SK-N-SH treated with all-trans-retinoic acid at 6 μM for 48 hours (cell line): ENCODE measurements at regions not wholly inside any gene's neighbourhood (a gene's known extent, or its start where the extent isn't known, plus 50 kb on each side); places are given as distances from the start of the nearest gene placed in this dataset.

Experiments used
- ATAC-seq: fragments of 200-7000 bp; cut with Tn5 transposase; 3 replicates; pipeline ENCODE4 v1.9.1; 2020; ENCODE audit warnings: mild to moderate bottlenecking, moderate library complexity
- BACH2 ChIP-seq: fragments of 250-450 bp; sonication (Bioruptor Pico); IDR thresholded peaks from 2 replicates; pipeline ENCODE4 v1.9.0; 2021; ENCODE audit warnings: mild to moderate bottlenecking, borderline replicate concordance
- CSDC2 ChIP-seq: fragments of 250-450 bp; sonication (Bioruptor Pico); IDR thresholded peaks from 2 replicates; pipeline ENCODE4 v1.5.0; 2020; ENCODE audit warnings: mild to moderate bottlenecking, moderate library complexity
- ESRRG ChIP-seq: fragments of 250-450 bp; sonication (Bioruptor Pico); IDR thresholded peaks from 2 replicates; pipeline ENCODE4 v1.6.1; 2021; ENCODE audit warnings: mild to moderate bottlenecking
- GLIS3 ChIP-seq: fragments of 250-450 bp; sonication (Bioruptor Pico); IDR thresholded peaks from 2 replicates; pipeline ENCODE4 v1.5.0; 2020; ENCODE audit warnings: mild to moderate bottlenecking, moderate library complexity
- ISL1 ChIP-seq: fragments of 250-450 bp; sonication (Bioruptor Pico); IDR thresholded peaks from 2 replicates; pipeline ENCODE4 v2.1.2; 2022; ENCODE audit warnings: mild to moderate bottlenecking, moderate library complexity
- OSR1 ChIP-seq: fragments of 250-450 bp; sonication (Bioruptor Pico); IDR thresholded peaks from 2 replicates; pipeline ENCODE4 v1.8.0; 2022; ENCODE audit warnings: moderate library complexity, mild to moderate bottlenecking, inconsistent platforms
- PPARA ChIP-seq: fragments of 250-450 bp; sonication (Bioruptor Pico); IDR thresholded peaks from 2 replicates; pipeline ENCODE4 v1.5.0; 2020; ENCODE audit warnings: mild to moderate bottlenecking, borderline replicate concordance
- RARB ChIP-seq: fragments of 250-450 bp; sonication (Bioruptor Pico); IDR thresholded peaks from 2 replicates; pipeline ENCODE4 v1.8.0; 2021; ENCODE audit warnings: mild to moderate bottlenecking, moderate library complexity
- SNAI2 ChIP-seq: fragments of 250-450 bp; sonication (Bioruptor Pico); IDR thresholded peaks from 2 replicates; pipeline ENCODE4 v1.5.0; 2020; ENCODE audit warnings: mild to moderate bottlenecking, moderate library complexity
- TCF4 ChIP-seq: fragments of 250-450 bp; sonication (Bioruptor Pico); IDR thresholded peaks from 2 replicates; pipeline ENCODE4 v1.8.0; 2021; ENCODE audit warnings: mild to moderate bottlenecking, moderate library complexity, borderline replicate concordance
- TOX ChIP-seq: fragments of 250-450 bp; sonication (Bioruptor Pico); IDR thresholded peaks from 2 replicates; pipeline ENCODE4 v1.8.0; 2021; ENCODE audit warnings: mild to moderate bottlenecking, moderate library complexity, borderline replicate concordance
- ZC3H10 ChIP-seq: fragments of 250-450 bp; sonication (Bioruptor Pico); IDR thresholded peaks from 2 replicates; pipeline ENCODE4 v1.5.1; 2021; ENCODE audit warnings: mild to moderate bottlenecking, moderate library complexity
- ZFP3 ChIP-seq: fragments of 250-450 bp; sonication (Bioruptor Pico); IDR thresholded peaks from 2 replicates; pipeline ENCODE4 v1.5.0; 2020; ENCODE audit warnings: mild to moderate bottlenecking, moderate library complexity
- ZFP30 ChIP-seq: fragments of 450-650 bp; formaldehyde crosslinking; IDR thresholded peaks from 2 replicates; pipeline ENCODE4 v1.5.0; 2022; ENCODE audit warnings: mild to moderate bottlenecking, moderate library complexity
- ZNF565 ChIP-seq: fragments of 450-650 bp; formaldehyde crosslinking; conservative IDR thresholded peaks from 2 replicates; pipeline ENCODE4 v1.5.0; 2020; ENCODE audit warnings: low read depth, mild to moderate bottlenecking, moderate library complexity
- ZNF70 ChIP-seq: fragments of 450-650 bp; formaldehyde crosslinking; IDR thresholded peaks from 2 replicates; pipeline ENCODE4 v1.5.0; 2020; ENCODE audit warnings: mild to moderate bottlenecking, moderate library complexity
- TF ChIP-seq, protein P1 (sequence below): fragments of 250-450 bp; sonication (Bioruptor Pico); IDR thresholded peaks from 2 replicates; pipeline ENCODE4 v1.5.1; 2020; ENCODE audit warnings: low read depth, mild to moderate bottlenecking, moderate library complexity
- TF ChIP-seq, protein P2 (sequence below): fragments of 250-450 bp; sonication (Bioruptor Pico); IDR thresholded peaks from 2 replicates; pipeline ENCODE4 v1.5.1; 2021; ENCODE audit warnings: mild to moderate bottlenecking, moderate library complexity
- TF ChIP-seq, protein P3 (sequence below): fragments of 250-450 bp; sonication (Bioruptor Pico); IDR thresholded peaks from 2 replicates; pipeline ENCODE4 v1.5.0; 2020; ENCODE audit warnings: mild to moderate bottlenecking, moderate library complexity
- TF ChIP-seq, protein P4 (sequence below): fragments of 250-450 bp; sonication (Bioruptor Pico); IDR thresholded peaks from 2 replicates; pipeline ENCODE4 v1.8.0; 2020; ENCODE audit warnings: mild to moderate bottlenecking, moderate library complexity, borderline replicate concordance

DNA sequence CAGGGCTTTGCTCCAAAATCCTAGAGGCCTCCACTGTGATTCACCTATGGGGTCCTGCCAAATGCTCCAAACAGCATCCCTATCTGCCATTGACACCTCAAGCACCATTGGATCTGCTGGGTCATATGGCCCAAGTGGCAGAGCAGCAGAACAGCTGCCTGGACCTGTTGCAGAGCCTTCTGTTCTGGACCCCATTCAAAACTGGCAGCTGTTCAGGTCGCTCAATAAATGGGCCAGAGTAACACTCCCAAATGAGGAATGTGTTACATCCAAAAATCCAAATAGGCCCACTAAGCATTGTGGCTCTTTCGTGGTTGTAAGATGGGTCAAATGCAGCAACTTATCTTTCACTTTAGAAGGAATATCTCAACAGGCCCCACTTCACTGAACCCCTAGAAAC lies 783.6 kb downstream of the DCDC2C start:
- no peak for ATAC-seq
- TF ChIP-seq PPARA (CRISPR knock-in tag) = no peak
- TF ChIP-seq, protein P1, sequence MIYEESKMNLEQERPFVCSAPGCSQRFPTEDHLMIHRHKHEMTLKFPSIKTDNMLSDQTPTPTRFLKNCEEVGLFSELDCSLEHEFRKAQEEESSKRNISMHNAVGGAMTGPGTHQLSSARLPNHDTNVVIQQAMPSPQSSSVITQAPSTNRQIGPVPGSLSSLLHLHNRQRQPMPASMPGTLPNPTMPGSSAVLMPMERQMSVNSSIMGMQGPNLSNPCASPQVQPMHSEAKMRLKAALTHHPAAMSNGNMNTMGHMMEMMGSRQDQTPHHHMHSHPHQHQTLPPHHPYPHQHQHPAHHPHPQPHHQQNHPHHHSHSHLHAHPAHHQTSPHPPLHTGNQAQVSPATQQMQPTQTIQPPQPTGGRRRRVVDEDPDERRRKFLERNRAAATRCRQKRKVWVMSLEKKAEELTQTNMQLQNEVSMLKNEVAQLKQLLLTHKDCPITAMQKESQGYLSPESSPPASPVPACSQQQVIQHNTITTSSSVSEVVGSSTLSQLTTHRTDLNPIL (CRISPR knock-in tag) = no peak
- TF ChIP-seq, protein P2, sequence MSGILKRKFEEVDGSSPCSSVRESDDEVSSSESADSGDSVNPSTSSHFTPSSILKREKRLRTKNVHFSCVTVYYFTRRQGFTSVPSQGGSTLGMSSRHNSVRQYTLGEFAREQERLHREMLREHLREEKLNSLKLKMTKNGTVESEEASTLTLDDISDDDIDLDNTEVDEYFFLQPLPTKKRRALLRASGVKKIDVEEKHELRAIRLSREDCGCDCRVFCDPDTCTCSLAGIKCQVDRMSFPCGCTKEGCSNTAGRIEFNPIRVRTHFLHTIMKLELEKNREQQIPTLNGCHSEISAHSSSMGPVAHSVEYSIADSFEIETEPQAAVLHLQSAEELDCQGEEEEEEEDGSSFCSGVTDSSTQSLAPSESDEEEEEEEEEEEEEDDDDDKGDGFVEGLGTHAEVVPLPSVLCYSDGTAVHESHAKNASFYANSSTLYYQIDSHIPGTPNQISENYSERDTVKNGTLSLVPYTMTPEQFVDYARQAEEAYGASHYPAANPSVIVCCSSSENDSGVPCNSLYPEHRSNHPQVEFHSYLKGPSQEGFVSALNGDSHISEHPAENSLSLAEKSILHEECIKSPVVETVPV (CRISPR knock-in tag) = no peak
- TF ChIP-seq SNAI2 (CRISPR knock-in tag) = no peak
- no peak for TF ChIP-seq ZNF70 (CRISPR knock-in tag)
- TF ChIP-seq RARB (CRISPR knock-in tag) = no peak
- TF ChIP-seq GLIS3 (CRISPR knock-in tag) = no peak

DNA sequence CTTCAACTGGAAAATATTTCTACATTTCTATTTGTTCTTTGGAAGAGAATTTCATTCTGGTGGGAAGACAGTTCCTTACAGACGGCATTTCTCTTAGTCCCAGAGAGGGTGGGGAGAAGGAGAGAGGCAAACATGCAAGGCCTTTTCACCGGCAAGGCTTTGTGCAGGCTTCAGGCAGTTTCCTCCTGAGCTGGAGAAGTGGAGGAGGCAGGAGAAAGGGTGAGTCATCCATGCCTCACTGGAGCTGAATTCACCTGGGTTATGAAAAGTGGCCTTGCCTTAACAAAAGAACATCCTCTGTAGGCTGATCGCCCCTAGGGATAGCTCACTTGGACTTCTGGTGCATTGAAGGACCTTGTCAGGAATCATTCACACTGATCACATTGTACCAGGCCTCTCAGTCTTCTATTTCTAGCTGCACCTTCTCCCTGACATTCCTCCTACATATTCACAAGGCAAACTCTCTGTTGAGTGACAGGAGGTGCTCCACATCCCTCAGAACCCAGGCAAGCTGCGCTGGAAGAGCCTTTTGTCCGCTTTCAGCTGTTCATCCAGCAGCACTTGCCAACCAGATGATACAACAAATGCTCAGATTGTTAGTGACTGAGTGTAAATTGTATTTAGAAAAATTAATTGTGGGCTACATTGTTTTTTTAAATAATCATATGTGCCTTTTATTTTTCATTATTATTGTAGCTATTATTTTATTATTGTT lies 796.1 kb downstream of the DCDC2C start:
- TF ChIP-seq ZNF70 (CRISPR knock-in tag) (no peak), ZFP3 (CRISPR knock-in tag) (no peak), SNAI2 (CRISPR knock-in tag) (no peak), ZNF565 (CRISPR knock-in tag) (no peak), PPARA (CRISPR knock-in tag) (no peak), TCF4 (CRISPR knock-in tag) (no peak), BACH2 (CRISPR knock-in tag) (no peak), TOX (CRISPR knock-in tag) (no peak), ZC3H10 (CRISPR knock-in tag) (no peak), ISL1 (CRISPR knock-in tag) (no peak), CSDC2 (no peak), OSR1 (CRISPR knock-in tag) (no peak), ESRRG (no peak)
- TF ChIP-seq, protein P2 (CRISPR knock-in tag) = no peak
- TF ChIP-seq, protein P1 (CRISPR knock-in tag) = no peak
- TF ChIP-seq, protein P3, sequence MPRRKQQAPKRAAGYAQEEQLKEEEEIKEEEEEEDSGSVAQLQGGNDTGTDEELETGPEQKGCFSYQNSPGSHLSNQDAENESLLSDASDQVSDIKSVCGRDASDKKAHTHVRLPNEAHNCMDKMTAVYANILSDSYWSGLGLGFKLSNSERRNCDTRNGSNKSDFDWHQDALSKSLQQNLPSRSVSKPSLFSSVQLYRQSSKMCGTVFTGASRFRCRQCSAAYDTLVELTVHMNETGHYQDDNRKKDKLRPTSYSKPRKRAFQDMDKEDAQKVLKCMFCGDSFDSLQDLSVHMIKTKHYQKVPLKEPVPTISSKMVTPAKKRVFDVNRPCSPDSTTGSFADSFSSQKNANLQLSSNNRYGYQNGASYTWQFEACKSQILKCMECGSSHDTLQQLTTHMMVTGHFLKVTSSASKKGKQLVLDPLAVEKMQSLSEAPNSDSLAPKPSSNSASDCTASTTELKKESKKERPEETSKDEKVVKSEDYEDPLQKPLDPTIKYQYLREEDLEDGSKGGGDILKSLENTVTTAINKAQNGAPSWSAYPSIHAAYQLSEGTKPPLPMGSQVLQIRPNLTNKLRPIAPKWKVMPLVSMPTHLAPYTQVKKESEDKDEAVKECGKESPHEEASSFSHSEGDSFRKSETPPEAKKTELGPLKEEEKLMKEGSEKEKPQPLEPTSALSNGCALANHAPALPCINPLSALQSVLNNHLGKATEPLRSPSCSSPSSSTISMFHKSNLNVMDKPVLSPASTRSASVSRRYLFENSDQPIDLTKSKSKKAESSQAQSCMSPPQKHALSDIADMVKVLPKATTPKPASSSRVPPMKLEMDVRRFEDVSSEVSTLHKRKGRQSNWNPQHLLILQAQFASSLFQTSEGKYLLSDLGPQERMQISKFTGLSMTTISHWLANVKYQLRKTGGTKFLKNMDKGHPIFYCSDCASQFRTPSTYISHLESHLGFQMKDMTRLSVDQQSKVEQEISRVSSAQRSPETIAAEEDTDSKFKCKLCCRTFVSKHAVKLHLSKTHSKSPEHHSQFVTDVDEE = no peak
- TF ChIP-seq, protein P4, sequence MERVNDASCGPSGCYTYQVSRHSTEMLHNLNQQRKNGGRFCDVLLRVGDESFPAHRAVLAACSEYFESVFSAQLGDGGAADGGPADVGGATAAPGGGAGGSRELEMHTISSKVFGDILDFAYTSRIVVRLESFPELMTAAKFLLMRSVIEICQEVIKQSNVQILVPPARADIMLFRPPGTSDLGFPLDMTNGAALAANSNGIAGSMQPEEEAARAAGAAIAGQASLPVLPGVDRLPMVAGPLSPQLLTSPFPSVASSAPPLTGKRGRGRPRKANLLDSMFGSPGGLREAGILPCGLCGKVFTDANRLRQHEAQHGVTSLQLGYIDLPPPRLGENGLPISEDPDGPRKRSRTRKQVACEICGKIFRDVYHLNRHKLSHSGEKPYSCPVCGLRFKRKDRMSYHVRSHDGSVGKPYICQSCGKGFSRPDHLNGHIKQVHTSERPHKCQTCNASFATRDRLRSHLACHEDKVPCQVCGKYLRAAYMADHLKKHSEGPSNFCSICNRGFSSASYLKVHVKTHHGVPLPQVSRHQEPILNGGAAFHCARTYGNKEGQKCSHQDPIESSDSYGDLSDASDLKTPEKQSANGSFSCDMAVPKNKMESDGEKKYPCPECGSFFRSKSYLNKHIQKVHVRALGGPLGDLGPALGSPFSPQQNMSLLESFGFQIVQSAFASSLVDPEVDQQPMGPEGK (CRISPR knock-in tag) = no peak
- no peak for ATAC-seq

DNA sequence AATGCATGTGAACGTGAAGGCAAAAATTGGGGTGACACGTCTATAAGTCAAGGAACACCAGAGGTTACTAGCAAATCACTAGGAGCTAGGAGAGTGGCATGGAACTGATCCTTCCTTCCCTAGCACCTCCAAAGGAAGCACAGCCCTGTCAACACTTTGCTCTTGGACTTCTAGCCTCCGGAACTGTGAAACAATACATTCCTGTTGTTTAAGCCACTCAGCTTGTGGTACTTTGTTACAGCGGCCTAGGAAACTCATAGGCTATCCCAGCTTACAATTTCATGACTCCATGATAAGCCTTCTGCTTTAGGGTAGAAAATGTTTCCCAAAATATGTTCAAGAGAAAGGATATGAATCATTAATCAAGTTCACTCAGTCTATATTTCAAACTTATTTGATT lies 798.1 kb downstream of the DCDC2C start:
- no peak for ATAC-seq
- TF ChIP-seq TOX (CRISPR knock-in tag) (no peak), CSDC2 (no peak), ZFP30 (CRISPR knock-in tag) (no peak), ZFP3 (CRISPR knock-in tag) (no peak), ESRRG (no peak)
- TF ChIP-seq, protein P2 (CRISPR knock-in tag) = no peak
